HFFc6 (cell line): ENCODE measurements at regions not wholly inside any gene's neighbourhood (a gene's known extent, or its start where the extent isn't known, plus 50 kb on each side); places are given as distances from the start of the nearest gene placed in this dataset.

Experiments
- DNase-seq: peaks from one replicate; pipeline ENCODE4 v3.0.0-alpha.2; 2018
- H3K27ac Mint-ChIP-seq: 2 replicates; pipeline ENCODE4 v1.8.0; 2020; ENCODE audit warnings: mild to moderate bottlenecking, mixed read lengths
- H3K27me3 Mint-ChIP-seq: 2 replicates; pipeline ENCODE4 v1.8.0; 2021; ENCODE audit warnings: mild to moderate bottlenecking, moderate library complexity, mixed read lengths; ENCODE audit not compliant: insufficient read depth
- H3K36me3 Mint-ChIP-seq: 2 replicates; pipeline ENCODE4 v1.8.0; 2021; ENCODE audit warnings: low read depth, mixed read lengths
- H3K4me1 Mint-ChIP-seq: 2 replicates; pipeline ENCODE4 v1.8.0; 2020; ENCODE audit warnings: low read depth, mixed read lengths
- H3K4me3 Mint-ChIP-seq: 2 replicates; pipeline ENCODE4 v1.8.0; 2020; ENCODE audit warnings: mild to moderate bottlenecking, moderate library complexity, mixed read lengths
- H3K9me3 Mint-ChIP-seq: 2 replicates; pipeline ENCODE4 v1.8.0; 2020; ENCODE audit warnings: mild to moderate bottlenecking, mixed read lengths
- CTCF ChIP-seq: fragments of 200-600 bp; sonication (generic); IDR thresholded peaks from 2 replicates; pipeline ENCODE4 v1.5.0; 2021; ENCODE audit warnings: antibody characterized with exemption, mild to moderate bottlenecking

GRCh38 chr13:31037874-31038500, 105.5 kb downstream of the TEX26 start:
- Mint-ChIP-seq H3K27ac (no peak overlapping the region), H3K4me3 (no peak overlapping the region), H3K36me3 (no peaks in the 10 kb centered on the region), H3K27me3 (peaks cover 42% of the 10 kb centered on the region), H3K9me3 (no peaks in the 10 kb centered on the region), H3K4me1 (peaks cover 11% of the 10 kb centered on the region)
- DNase-seq = no peak
- no peak for TF ChIP-seq CTCF

DNA sequence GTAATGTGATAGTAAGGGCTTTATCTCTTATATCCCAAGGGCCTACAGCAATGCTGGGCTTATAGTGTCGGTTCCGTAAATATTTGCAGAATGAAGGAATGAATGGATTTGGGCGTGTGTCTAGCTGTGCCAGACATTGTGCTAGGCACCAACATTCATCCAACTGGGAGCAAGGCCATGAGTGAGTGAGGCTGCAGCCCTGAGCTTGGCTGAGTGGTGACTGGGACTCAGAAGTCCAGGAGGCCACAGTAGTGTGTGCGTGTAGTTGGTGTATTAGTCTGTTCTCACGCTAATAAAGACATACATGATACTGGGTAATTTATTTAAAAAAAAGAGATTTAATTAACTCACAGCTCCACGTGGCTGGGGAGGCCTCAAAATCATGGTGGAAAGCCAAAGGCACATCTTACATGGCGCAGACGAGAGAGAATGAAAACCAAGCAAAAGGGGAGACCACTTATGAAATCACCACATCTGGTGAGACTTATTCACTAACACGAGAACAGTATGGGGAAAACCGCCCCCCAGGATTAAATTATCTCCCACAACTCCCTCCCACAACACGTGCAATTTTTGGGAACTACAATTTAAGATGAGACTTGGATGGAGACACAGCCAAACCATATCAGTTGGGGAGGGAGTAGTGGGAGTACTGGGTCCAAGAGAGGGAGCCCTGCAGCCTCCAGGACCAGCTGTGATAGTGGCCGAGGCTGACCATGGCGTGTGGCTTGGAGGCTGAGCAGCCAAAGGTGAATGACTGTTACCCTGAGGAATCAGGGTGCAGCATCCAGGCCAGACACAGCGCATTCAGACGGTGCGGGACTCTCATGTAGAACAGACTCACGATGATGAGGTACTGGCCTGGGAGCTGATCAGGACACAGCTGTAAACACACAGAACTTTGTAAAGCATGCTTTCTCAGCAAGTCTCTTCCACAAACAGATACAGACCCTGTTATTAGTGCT, 104.6 kb downstream of the TEX26 start:
- peaks cover 11% of the 10 kb centered on the region for H3K4me1 Mint-ChIP-seq
- no peak for TF ChIP-seq CTCF
- H3K27me3 Mint-ChIP-seq = peaks cover 42% of the 10 kb centered on the region
- H3K36me3 Mint-ChIP-seq = no peaks in the 10 kb centered on the region
- H3K27ac Mint-ChIP-seq = no peak overlapping the region
- H3K9me3 Mint-ChIP-seq = no peaks in the 10 kb centered on the region
- DNase-seq = no peak
- no peak overlapping the region for H3K4me3 Mint-ChIP-seq

- Mint-ChIP-seq H3K4me3 (no peak overlapping the region), H3K27ac (no peak overlapping the region), H3K27me3 (peaks cover 55% of the 10 kb centered on the region), H3K36me3 (no peaks in the 10 kb centered on the region), H3K4me1 (peaks cover 11% of the 10 kb centered on the region), H3K9me3 (no peaks in the 10 kb centered on the region)
- TF ChIP-seq CTCF = no peak
- DNase-seq = no peak
These were observed 102.9 kb downstream of the TEX26 start for GRCh38 chr13:31035185-31035965.

- no peak overlapping the region for H3K27ac Mint-ChIP-seq
- H3K27me3 Mint-ChIP-seq = peaks cover 46% of the 10 kb centered on the region
These were observed 100.2 kb downstream of the TEX26 start for GRCh38 chr13:31032528-31033113.

More at GRCh38 chr13:31032528-31033113, 100.2 kb downstream of the TEX26 start:
- H3K4me1 Mint-ChIP-seq = no peaks in the 10 kb centered on the region
- H3K9me3 Mint-ChIP-seq = no peaks in the 10 kb centered on the region
- no peaks in the 10 kb centered on the region for H3K36me3 Mint-ChIP-seq
- no peak for TF ChIP-seq CTCF
- DNase-seq = no peak
- no peak overlapping the region for H3K4me3 Mint-ChIP-seq
